BLaER1 treated with 17β-estradiol and CSF1 and Interleukin-3, amounts not matched to agents 10 nM and 100 nM (cell line): ENCODE measurements at regions not wholly inside any gene's neighbourhood (a gene's known extent, or its start where the extent isn't known, plus 50 kb on each side); places are given as distances from the start of the nearest gene placed in this dataset.
A peak's percentile ranks its signal among the peaks of the same experiment; 100 is the strongest.

Experiments
- H3K27ac ChIP-seq, 11 experiments: shearing (Covaris generic); formaldehyde crosslinking; 2 replicates each; pipeline ENCODE4 v1.8.1; 2022
- H3K27me3 ChIP-seq, 11 experiments: shearing (Covaris generic); formaldehyde crosslinking; 2 replicates each; pipeline ENCODE4 v1.8.1; 2022
- H3K36me3 ChIP-seq, 11 experiments: shearing (Covaris generic); formaldehyde crosslinking; 2 replicates each; pipeline ENCODE4 v1.8.1; 2022
- H3K4me1 ChIP-seq, 10 experiments: shearing (Covaris generic); formaldehyde crosslinking; 2 replicates each; pipeline ENCODE4 v1.8.1; 2022
- H3K4me2 ChIP-seq, 11 experiments: shearing (Covaris generic); formaldehyde crosslinking; 2 replicates each; pipeline ENCODE4 v1.8.1; 2022
- H3K4me3 ChIP-seq, 10 experiments: shearing (Covaris generic); formaldehyde crosslinking; 2 replicates each; pipeline ENCODE4 v1.8.1; 2022
- H3K9ac ChIP-seq, 11 experiments: shearing (Covaris generic); formaldehyde crosslinking; 2 replicates each; pipeline ENCODE4 v1.8.1; 2022
- H3K9me3 ChIP-seq, 11 experiments: shearing (Covaris generic); formaldehyde crosslinking; replicated peaks in 1 of 11; 2 replicates each; pipeline ENCODE4 v1.8.1; 2022
- H4K20me1 ChIP-seq, 11 experiments: shearing (Covaris generic); formaldehyde crosslinking; 2 replicates each; pipeline ENCODE4 v1.8.1; 2022
- Cebpa-rat ChIP-seq, 11 experiments: shearing (Covaris generic); IDR thresholded peaks; 2 replicates each; pipeline ENCODE4 v1.8.1; 2022

DNA sequence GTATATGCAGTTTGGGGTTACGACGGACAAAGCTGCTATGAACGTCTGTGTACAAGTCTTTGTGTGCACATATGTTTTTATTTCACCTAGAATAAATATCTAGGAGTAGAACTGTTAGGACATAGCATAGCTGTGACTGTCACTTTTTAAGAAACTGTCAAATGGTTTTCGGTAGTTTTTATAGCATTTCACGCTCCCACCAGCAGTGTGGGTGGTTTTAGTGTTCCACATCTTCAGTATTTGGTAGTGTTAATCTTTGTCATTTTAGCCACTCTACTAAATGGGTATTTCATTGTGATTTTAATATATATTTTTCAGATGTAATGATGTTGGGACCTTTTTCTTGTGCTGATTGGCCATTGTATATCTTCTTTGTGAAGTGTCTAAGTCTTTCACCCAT, 109.1 kb upstream of the BCAT1 start:
- Histone ChIP-seq H3K36me3 (peaks cover 0 to 90% (median 12%) of the 10 kb centered on the region in 11 experiments; a peak in 12 of 22 replicates), H3K27ac (peak overlapping the region; percentile 7 to 96 (median 88); a peak in 21 of 22 replicates), H3K9ac (peak overlapping the region; percentile 59 to 94 (median 89); a peak in 20 of 22 replicates), H3K4me2 (peak overlapping the region; percentile 84 to 98 (median 94)), H3K4me1 (peaks cover 4 to 84% (median 73%) of the 10 kb centered on the region in 10 experiments; a peak in 19 of 20 replicates), H4K20me1 (peaks cover 10 to 82% (median 52%) of the 10 kb centered on the region in 11 experiments; a peak in 18 of 22 replicates), H3K27me3 (no peaks in the 10 kb centered on the region), H3K9me3 (no peaks in the 10 kb centered on the region), H3K4me3 (peak overlapping the region; percentile 69 to 87 (median 75); a peak in 19 of 20 replicates)
- TF ChIP-seq Cebpa-rat (IDR thresholded peaks at IDR 0.05), result no peak

DNA sequence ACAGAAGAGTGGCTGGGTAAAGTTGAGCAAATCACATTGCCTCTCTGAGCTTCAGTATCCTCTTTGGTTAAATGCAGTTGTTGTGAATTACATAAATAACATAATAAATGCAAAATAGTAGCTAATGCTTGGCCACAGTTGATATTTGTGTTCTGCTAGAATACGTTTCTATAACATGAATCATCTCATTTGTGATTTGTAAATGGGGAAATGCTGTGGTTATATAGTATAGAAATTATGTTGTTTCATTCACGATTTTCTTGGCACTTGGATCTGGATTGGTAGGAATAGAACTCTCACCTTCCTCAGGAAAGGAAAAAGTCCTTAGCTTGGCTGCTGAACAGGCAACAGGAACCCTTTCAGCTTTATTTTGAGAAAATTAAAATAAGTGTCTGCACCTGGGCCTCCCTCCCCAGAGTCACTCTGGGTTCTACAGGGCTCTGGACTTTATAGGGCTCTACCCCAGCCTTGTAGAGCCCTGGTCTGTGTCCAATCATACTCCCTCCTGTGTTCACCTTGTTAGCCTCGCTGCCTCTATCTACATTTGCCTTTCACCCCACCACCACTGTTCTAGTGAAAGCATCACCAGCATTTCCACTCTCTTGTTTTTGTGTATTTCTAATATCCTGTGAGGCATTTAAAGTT, 107.7 kb upstream of the BCAT1 start:
- peak overlapping the region; percentile 33 to 96 (median 88); a peak in 21 of 22 replicates for H3K27ac ChIP-seq
- H3K4me3 ChIP-seq, result peak overlapping the region; percentile 69 to 87 (median 75); a peak in 19 of 20 replicates
- peak overlapping the region; percentile 85 to 94 (median 89); a peak in 21 of 22 replicates for H3K9ac ChIP-seq
- TF ChIP-seq Cebpa-rat (IDR thresholded peaks at IDR 0.05), result no peak
- H3K36me3 ChIP-seq, result peaks cover 0 to 76% (median 4%) of the 10 kb centered on the region in 11 experiments; a peak in 10 of 22 replicates
- peak overlapping the region; percentile 84 to 98 (median 94) for H3K4me2 ChIP-seq
- H4K20me1 ChIP-seq, result peaks cover 10 to 68% (median 48%) of the 10 kb centered on the region in 11 experiments; a peak in 18 of 22 replicates
- H3K4me1 ChIP-seq, result peaks cover 1 to 73% (median 60%) of the 10 kb centered on the region in 10 experiments; a peak in 19 of 20 replicates
- H3K9me3 ChIP-seq, result no peaks in the 10 kb centered on the region
- H3K27me3 ChIP-seq, result no peaks in the 10 kb centered on the region

DNA sequence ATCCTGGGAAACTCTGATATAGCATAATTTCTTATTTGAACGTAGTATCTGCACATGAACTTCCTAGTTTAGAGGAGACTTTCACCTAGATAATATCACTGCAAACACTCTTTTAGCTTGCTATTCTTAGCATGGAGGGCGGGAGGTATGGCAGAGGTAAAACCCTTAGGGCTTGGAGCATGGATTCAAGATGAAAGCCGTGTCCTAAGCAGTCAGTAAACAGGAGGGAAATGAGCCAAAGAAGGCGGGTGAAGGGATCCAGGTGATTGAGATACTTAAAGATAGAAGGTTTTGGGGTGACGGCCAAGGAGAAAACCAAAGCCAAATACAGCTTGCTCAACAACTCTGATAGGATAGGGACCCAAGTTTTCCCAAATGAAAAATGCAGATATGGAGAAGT, 107.1 kb upstream of the BCAT1 start:
- Histone ChIP-seq H3K27ac (peak overlapping the region; percentile 33 to 96 (median 88); a peak in 21 of 22 replicates), H3K9ac (peak overlapping the region; percentile 85 to 94 (median 89); a peak in 20 of 22 replicates), H3K27me3 (no peaks in the 10 kb centered on the region), H3K4me1 (peaks cover 7 to 73% (median 59%) of the 10 kb centered on the region in 10 experiments; a peak in 19 of 20 replicates), H3K36me3 (peaks cover 0 to 70% (median under 1%) of the 10 kb centered on the region in 11 experiments; a peak in 9 of 22 replicates), H3K4me3 (peak overlapping the region; percentile 69 to 87 (median 75)), H3K4me2 (peak overlapping the region; percentile 84 to 98 (median 94)), H4K20me1 (peaks cover 10 to 62% (median 44%) of the 10 kb centered on the region in 11 experiments; a peak in 18 of 22 replicates), H3K9me3 (no peaks in the 10 kb centered on the region)
- no peak for TF ChIP-seq Cebpa-rat (IDR thresholded peaks at IDR 0.05)

DNA sequence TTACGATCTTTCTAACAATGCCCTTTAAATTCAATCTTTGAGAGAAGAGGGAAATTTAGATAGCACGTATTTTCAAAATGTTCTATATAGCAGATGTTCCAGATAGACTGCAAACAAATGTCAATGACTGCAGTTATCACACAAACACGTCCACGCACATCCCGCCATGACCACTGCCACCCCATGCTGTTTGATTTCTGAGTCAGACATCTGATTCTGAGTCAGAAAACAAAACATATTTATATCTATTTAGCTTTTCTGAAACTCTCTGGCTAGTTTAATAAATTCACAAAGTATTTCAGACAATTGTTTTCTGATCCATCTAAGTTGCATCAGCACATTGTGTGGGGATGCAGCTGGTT, 105.9 kb upstream of the BCAT1 start:
- Histone ChIP-seq H4K20me1 (peaks cover 10 to 50% (median 36%) of the 10 kb centered on the region in 11 experiments; a peak in 18 of 22 replicates), H3K4me1 (peaks cover 20 to 73% (median 59%) of the 10 kb centered on the region in 10 experiments), H3K27ac (peak overlapping the region; percentile 76 to 96 (median 88); a peak in 21 of 22 replicates), H3K27me3 (no peaks in the 10 kb centered on the region), H3K9me3 (no peaks in the 10 kb centered on the region), H3K36me3 (peaks cover 0 to 57% (median 0%) of the 10 kb centered on the region in 11 experiments; a peak in 7 of 22 replicates), H3K4me2 (peak overlapping the region; percentile 84 to 98 (median 94)), H3K9ac (peak overlapping the region; percentile 85 to 94 (median 89)), H3K4me3 (peak overlapping the region; percentile 69 to 87 (median 75))
- no peak for TF ChIP-seq Cebpa-rat (IDR thresholded peaks at IDR 0.05)

DNA sequence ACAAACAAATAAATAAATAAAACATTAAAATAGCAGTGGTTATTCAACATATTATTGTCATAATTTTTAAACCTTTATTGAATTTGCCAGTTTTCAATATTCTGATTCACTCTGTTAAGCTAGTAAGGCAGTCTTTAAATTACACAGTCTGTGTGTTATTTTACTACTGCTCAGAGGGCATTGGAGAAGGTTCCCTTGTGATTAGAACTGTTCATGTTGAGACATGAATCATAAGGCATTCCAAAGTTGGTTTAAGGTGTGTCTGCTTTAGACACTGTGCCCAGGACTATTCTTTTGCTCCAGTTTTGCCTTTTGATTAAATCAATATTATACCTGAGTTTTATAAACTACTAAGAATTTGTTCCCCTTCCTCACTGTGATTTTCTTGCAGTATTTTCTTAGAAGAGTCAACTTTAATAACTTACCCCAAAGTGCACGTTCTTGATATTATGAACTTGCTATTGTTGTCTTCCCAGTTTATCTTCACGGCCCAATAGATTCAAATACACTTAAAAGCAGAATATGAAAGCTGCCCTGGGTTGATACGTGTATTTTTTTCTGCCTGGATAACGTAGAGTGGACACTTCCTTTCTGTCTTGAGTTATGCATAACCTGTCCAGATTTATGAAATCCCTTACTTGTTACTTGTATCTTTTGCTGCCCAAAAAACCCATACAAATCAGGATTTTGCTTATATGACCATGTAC, 105.3 kb upstream of the BCAT1 start:
- Histone ChIP-seq H3K4me1 (peaks cover 22 to 69% (median 57%) of the 10 kb centered on the region in 10 experiments), H3K9me3 (no peaks in the 10 kb centered on the region), H4K20me1 (peaks cover 10 to 47% (median 33%) of the 10 kb centered on the region in 11 experiments; a peak in 18 of 22 replicates), H3K27ac (peak overlapping the region; percentile 76 to 96 (median 88)), H3K9ac (peak overlapping the region; percentile 85 to 94 (median 89)), H3K4me3 (peak overlapping the region; percentile 69 to 87 (median 75)), H3K36me3 (peaks cover 0 to 52% (median 0%) of the 10 kb centered on the region in 11 experiments; a peak in 7 of 22 replicates), H3K27me3 (no peaks in the 10 kb centered on the region), H3K4me2 (peak overlapping the region; percentile 84 to 98 (median 94))
- no peak for TF ChIP-seq Cebpa-rat (IDR thresholded peaks at IDR 0.05)

DNA sequence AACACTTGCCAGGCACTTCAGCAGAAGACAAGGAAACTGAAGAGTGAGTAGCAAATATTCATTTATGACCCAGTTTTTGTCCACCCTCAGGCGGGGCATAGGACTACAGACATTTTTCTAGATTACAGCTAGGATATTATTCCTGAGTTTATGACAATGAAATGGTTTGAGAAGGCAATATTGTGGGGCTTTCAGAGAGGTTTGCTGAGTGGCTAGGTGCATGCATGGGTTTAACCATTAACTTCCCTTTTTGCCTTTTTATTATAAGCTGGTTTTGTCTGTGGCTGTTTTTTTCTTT, 104.0 kb upstream of the BCAT1 start:
- peaks cover 0 to 12% (median 5%) of the 10 kb centered on the region in 11 experiments; a peak in 15 of 22 replicates for H3K9me3 ChIP-seq
- H3K9ac ChIP-seq, result peak overlapping the region; percentile 85 to 94 (median 89)
- TF ChIP-seq Cebpa-rat (IDR thresholded peaks at IDR 0.05), result no peak
- peak overlapping the region; percentile 66 to 98 (median 91) for H3K4me2 ChIP-seq
- peak overlapping the region; percentile 76 to 96 (median 88) for H3K27ac ChIP-seq
- H3K36me3 ChIP-seq, result peaks cover 0 to 49% (median 5%) of the 10 kb centered on the region in 11 experiments; a peak in 10 of 22 replicates
- peaks cover 22 to 55% (median 43%) of the 10 kb centered on the region in 10 experiments for H3K4me1 ChIP-seq
- H4K20me1 ChIP-seq, result peaks cover 3 to 33% (median 20%) of the 10 kb centered on the region in 11 experiments; a peak in 17 of 22 replicates
- H3K27me3 ChIP-seq, result no peaks in the 10 kb centered on the region
- peak overlapping the region; percentile 69 to 87 (median 75) for H3K4me3 ChIP-seq

DNA sequence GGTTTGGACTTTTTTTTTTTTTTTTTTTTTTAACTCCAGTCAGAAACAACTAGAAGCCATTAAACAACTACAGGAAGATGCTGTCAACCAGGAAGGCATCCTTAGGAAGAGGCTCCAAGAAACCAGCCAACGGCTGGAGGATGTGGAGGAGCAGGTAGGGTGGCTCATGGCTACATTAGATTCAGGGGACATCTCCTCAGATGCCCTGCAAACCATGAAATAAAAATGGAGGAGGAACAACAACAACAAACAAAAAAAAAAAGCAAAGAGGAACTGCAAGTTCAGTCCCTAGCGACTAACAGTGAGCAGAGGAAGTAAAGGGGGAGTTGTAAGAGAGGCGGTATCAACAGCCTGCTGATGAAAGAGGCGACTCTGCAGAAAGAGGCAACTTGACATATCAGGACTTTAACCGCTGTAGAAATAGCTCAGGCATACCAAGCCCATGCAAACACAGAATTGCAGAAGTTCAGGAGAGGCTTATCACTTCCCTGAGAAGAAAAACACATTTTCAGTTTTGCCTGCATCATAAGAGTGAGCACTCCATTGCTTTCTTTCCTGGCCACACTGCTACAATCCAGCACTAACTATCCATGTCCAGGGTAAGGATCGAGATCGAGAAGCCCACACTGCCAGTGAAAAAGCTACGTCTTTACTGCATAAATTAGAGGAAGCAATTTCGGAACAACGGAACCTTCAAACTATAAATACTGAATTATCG, 103.5 kb upstream of the BCAT1 start:
- peak overlapping the region; percentile 76 to 96 (median 88) for H3K27ac ChIP-seq
- peak in 8 of 11 experiments; percentile 77 to 99 (median 84); a peak in 15 of 22 replicates for TF ChIP-seq Cebpa-rat (IDR thresholded peaks at IDR 0.05)
- H3K4me2 ChIP-seq, result peak overlapping the region; percentile 83 to 98 (median 93)
- H3K4me3 ChIP-seq, result peak overlapping the region; percentile 69 to 87 (median 75)
- H3K9me3 ChIP-seq, result peaks cover 4 to 17% (median 10%) of the 10 kb centered on the region in 11 experiments
- H4K20me1 ChIP-seq, result peaks cover 0 to 28% (median 16%) of the 10 kb centered on the region in 11 experiments; a peak in 16 of 22 replicates
- peaks cover 22 to 50% (median 38%) of the 10 kb centered on the region in 10 experiments for H3K4me1 ChIP-seq
- H3K36me3 ChIP-seq, result peaks cover 0 to 49% (median 10%) of the 10 kb centered on the region in 11 experiments; a peak in 12 of 22 replicates
- H3K27me3 ChIP-seq, result no peaks in the 10 kb centered on the region
- peak overlapping the region; percentile 85 to 94 (median 89) for H3K9ac ChIP-seq

DNA sequence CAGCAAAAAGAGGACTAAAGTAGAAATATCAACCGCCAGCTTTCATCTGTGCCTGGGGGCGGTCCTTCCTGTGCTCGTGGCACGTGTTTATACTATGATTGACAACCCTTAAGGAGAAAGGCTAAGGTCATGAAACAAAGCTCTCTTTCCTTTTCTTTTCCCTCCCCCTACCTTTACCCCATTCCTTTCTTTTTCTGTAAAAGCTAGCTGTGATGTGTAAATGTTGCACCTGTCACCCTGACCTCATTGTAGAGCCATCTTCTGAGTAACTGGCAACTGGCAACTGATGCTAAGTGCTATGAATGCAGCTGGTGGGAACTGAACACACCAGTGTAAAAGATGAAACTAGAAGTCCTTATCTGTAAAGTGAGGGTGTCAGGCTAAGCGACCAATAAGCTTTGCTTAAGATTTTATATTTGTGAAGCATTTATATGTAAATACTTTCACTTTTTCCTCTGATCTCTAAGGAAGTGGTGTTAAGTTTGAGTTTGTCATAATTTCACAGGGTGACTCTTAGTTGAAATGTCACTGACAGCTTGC, 102.8 kb upstream of the BCAT1 start:
- Histone ChIP-seq H3K4me2 (peak overlapping the region; percentile 83 to 95 (median 91)), H3K36me3 (peaks cover 0 to 49% (median 16%) of the 10 kb centered on the region in 11 experiments; a peak in 14 of 22 replicates), H3K4me1 (peaks cover 22 to 44% (median 32%) of the 10 kb centered on the region in 10 experiments), H3K27me3 (no peaks in the 10 kb centered on the region), H3K9ac (peak overlapping the region; percentile 73 to 94 (median 89)), H3K27ac (peak overlapping the region; percentile 76 to 96 (median 88)), H4K20me1 (peaks cover 0 to 22% (median 10%) of the 10 kb centered on the region in 11 experiments; a peak in 16 of 22 replicates), H3K4me3 (peak overlapping the region; percentile 69 to 87 (median 75)), H3K9me3 (peaks cover 11 to 23% (median 16%) of the 10 kb centered on the region in 11 experiments)
- no peak for TF ChIP-seq Cebpa-rat (IDR thresholded peaks at IDR 0.05)
